Kidney (tissue), 13 donors: ENCODE measurements at regions not wholly inside any gene's neighbourhood (a gene's known extent, or its start where the extent isn't known, plus 50 kb on each side); places are given as distances from the start of the nearest gene placed in this dataset.

Source experiments
- DNase-seq, 5 donors: peaks; one replicate each; pipeline ENCODE4 v3.0.0-alpha.2; 2013 to 2020
- FAIRE-seq: peaks from 2 replicates; lab custom pipeline; 2012; peaks lifted over from hg19 to GRCh38; lab: Jason Lieb, UNC
- H3K27ac ChIP-seq, 2 donors: one replicate each; pipeline ENCODE4 v1.7.0; 2013; ENCODE audit warnings: low read depth in 2 of 2, low read length in 2 of 2, inconsistent platforms in 1 of 2
- H3K27me3 ChIP-seq: one replicate; pipeline ENCODE4 v1.7.1; 2013; ENCODE audit warnings: low read length, inconsistent platforms; ENCODE audit not compliant: control insufficient read depth, insufficient read depth
- H3K36me3 ChIP-seq, 3 donors: one replicate each; pipeline versions ENCODE4 v1.7.0 to v1.7.1; 2013; ENCODE audit warnings: low read length in 3 of 3, control low read depth in 1 of 3, inconsistent platforms in 1 of 3; ENCODE audit not compliant: insufficient read depth in 3 of 3, control insufficient read depth in 2 of 3
- H3K4me1 ChIP-seq, 3 donors: one replicate each; pipeline versions ENCODE4 v1.7.0 to v1.7.1; 2013; ENCODE audit warnings: low read length in 3 of 3, inconsistent platforms in 1 of 3, low read depth in 1 of 3; ENCODE audit not compliant: control insufficient read depth in 2 of 3, insufficient read depth in 2 of 3
- H3K4me3 ChIP-seq, 3 donors: one replicate each; pipeline versions ENCODE4 v1.7.0 to v1.8.1; 2013; ENCODE audit warnings: low read length in 3 of 3, control low read depth in 1 of 3, inconsistent platforms in 1 of 3
- H3K9ac ChIP-seq, 3 donors: one replicate each; pipeline versions ENCODE4 v1.7.0 to v1.7.1; 2013; ENCODE audit warnings: low read length in 3 of 3, control low read depth in 1 of 3, inconsistent platforms in 1 of 3
- H3K9me3 ChIP-seq, 3 donors: one replicate each; pipeline versions ENCODE4 v1.7.0 to v1.7.1; 2013; ENCODE audit warnings: low read length in 3 of 3, control low read depth in 1 of 3, inconsistent platforms in 1 of 3; ENCODE audit not compliant: control insufficient read depth in 2 of 3, insufficient read depth in 1 of 3
- CTCF ChIP-seq: IDR thresholded peaks from 3 replicates; pipeline ENCODE4 v1.5.1; 2012; ENCODE audit warnings: mild to moderate bottlenecking, moderate library complexity, borderline replicate concordance; ENCODE audit not compliant: insufficient read depth; ENCODE audit errors: extremely low read depth
- intact Hi-C: fragments of 100-400 bp; cut with DNase I; formaldehyde crosslinking; loops from one replicate; pipeline ENCODE4 v1.11.1; 2022
- donor health status: control.
- donor health status: control.
- donor health status: control.
- donor health status: control.
- donor health status: control.
- donor health status: DM: yes; HTN: yes; CAD: no.
- donor health status: Normal renal cell carcinoma (clear cell type).

DNA sequence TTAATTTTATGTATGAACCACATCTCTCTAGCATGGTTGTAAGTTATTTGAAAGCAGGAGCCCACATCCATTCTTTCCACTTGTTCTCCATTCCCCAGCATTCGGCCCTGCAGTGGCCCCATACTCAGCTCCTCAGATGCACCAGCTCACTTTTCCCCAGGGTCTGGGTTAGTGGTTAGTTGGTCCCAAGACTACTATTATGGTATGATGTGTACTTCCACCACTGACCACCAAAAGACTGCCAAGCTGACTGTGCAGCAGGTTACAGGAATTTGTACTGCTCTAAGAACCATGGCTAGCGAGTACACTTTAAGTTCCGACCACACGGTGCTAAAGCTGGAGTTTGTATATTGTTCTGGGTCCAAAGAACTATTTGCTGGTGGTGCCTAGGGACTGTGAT is 413.6 kb upstream of the TCF4 start:
- no peak overlapping the region for H3K4me3 ChIP-seq
- TF ChIP-seq CTCF, result no peak
- intact Hi-C loops, result no loop called here
- H3K4me1 ChIP-seq, result no peaks in the 10 kb centered on the region
- H3K36me3 ChIP-seq, result no peaks in the 10 kb centered on the region
- FAIRE-seq (no peak), DNase-seq (no peak)
- H3K27me3 ChIP-seq, result no peaks in the 10 kb centered on the region
- no peaks in the 10 kb centered on the region for H3K9me3 ChIP-seq
- no peak overlapping the region for H3K27ac ChIP-seq
- H3K9ac ChIP-seq, result no peak overlapping the region

GRCh38 chr18:56000041-56000440 is 412.0 kb upstream of the TCF4 start:
- intact Hi-C loops, result no loop called here
- no peaks in the 10 kb centered on the region for H3K36me3 ChIP-seq
- TF ChIP-seq CTCF, result no peak
- H3K9me3 ChIP-seq, result no peaks in the 10 kb centered on the region
- FAIRE-seq (no peak), DNase-seq (no peak)
- H3K4me1 ChIP-seq, result no peaks in the 10 kb centered on the region
- no peak overlapping the region for H3K4me3 ChIP-seq
- no peak overlapping the region for H3K27ac ChIP-seq
- H3K9ac ChIP-seq, result no peak overlapping the region
- H3K27me3 ChIP-seq, result no peaks in the 10 kb centered on the region

DNA sequence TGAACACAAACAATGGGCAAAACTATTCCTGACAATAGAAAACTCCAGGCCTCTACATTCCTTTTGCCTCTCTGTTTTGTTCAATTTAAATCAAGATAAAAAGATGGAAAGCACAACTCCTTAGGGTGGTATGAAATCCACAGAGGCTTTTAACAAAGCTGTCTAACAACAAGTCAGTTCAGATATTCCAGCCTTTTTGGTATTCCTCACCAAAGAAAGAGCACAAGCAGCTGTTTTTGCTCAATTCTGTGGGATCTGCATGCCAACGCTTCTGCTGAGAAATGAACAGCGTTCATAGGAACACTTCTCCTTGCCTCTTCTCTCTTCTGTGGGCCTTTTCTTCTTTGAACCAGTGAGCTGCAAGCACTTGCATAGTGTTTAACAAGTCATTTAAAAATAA is 411.6 kb upstream of the TCF4 start:
- DNase-seq, result peak in 1 of 5 donors; percentile 35
- Histone ChIP-seq H3K4me1 (no peaks in the 10 kb centered on the region), H3K4me3 (no peak overlapping the region), H3K9me3 (no peaks in the 10 kb centered on the region), H3K27me3 (no peaks in the 10 kb centered on the region), H3K27ac (no peak overlapping the region), H3K36me3 (no peaks in the 10 kb centered on the region), H3K9ac (no peak overlapping the region)
- no peak for FAIRE-seq
- TF ChIP-seq CTCF, result no peak
- intact Hi-C loops, result no loop called here

DNA sequence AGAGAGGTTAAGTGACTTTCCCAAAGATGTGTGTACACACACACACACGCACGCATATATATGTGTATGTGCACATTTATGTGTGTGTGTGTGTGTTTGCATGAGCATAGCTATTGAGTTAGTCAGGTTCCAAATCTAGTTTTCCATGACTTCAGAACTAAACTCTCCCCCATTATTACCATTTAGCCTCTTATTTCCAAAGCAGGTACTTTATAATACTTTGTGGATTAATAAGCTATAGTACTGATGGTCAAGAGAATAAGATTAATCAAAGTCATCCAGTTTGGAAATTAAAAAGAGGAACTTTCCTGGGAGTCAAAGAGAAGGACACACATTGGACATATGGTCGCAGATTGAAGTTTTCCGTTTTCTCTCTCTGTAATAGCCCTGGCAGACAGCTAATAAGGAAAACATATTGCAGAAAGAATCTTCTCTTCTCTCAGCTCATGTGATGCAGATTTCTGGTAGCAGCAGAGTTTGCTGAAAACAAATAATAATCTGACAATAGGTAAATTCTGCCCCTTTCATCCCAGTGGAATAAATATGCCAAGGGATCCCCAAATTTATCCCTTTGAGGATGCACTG is 410.9 kb upstream of the TCF4 start:
- no peak for DNase-seq
- H3K9ac ChIP-seq, result no peak overlapping the region
- intact Hi-C loops, result no loop called here
- no peaks in the 10 kb centered on the region for H3K36me3 ChIP-seq
- H3K27ac ChIP-seq, result no peak overlapping the region
- H3K27me3 ChIP-seq, result no peaks in the 10 kb centered on the region
- H3K4me3 ChIP-seq, result no peak overlapping the region
- no peaks in the 10 kb centered on the region for H3K4me1 ChIP-seq
- FAIRE-seq, result no peak
- H3K9me3 ChIP-seq, result no peaks in the 10 kb centered on the region
- TF ChIP-seq CTCF, result no peak
